Osteoblast (primary cell): ENCODE measurements at regions not wholly inside any gene's neighbourhood (a gene's known extent, or its start where the extent isn't known, plus 50 kb on each side); places are given as distances from the start of the nearest gene placed in this dataset.
A peak's percentile ranks its signal among the peaks of the same experiment; 100 is the strongest.

Experiments used
- DNase-seq: peaks from one replicate; pipeline ENCODE4 v3.0.0; 2011; ENCODE audit warnings: low spot score, mixed read lengths; ENCODE audit not compliant: insufficient read length; ENCODE audit errors: missing footprints
- H2AFZ ChIP-seq: 2 replicates; pipeline ENCODE4 v1.6.0; 2011; ENCODE audit warnings: mild to moderate bottlenecking, low read length
- H3K27ac ChIP-seq: 2 replicates; pipeline ENCODE4 v1.5.1; 2011; ENCODE audit warnings: mild to moderate bottlenecking, low read depth, low read length, moderate library complexity
- H3K27me3 ChIP-seq: 2 replicates; pipeline ENCODE4 v1.6.0; 2012; ENCODE audit warnings: mild to moderate bottlenecking, control low read depth, inconsistent platforms, low read length, moderate library complexity; ENCODE audit not compliant: insufficient read depth
- H3K36me3 ChIP-seq: 2 replicates; pipeline ENCODE4 v1.5.1; 2011; ENCODE audit warnings: mild to moderate bottlenecking, low read length, control low read depth, moderate library complexity; ENCODE audit not compliant: insufficient read depth
- H3K4me1 ChIP-seq: 2 replicates; pipeline ENCODE4 v1.5.1; 2011; ENCODE audit warnings: mild to moderate bottlenecking, low read length, control low read depth, moderate library complexity; ENCODE audit not compliant: insufficient read depth
- H3K4me2 ChIP-seq: 2 replicates; pipeline ENCODE4 v1.6.0; 2011; ENCODE audit warnings: mild to moderate bottlenecking, low read length; ENCODE audit not compliant: insufficient read depth
- H3K4me3 ChIP-seq: fragments of 200-600 bp; sonication (generic); 3 replicates; pipeline ENCODE4 v1.5.1; 2012; ENCODE audit warnings: mild to moderate bottlenecking, low read length, inconsistent platforms; ENCODE audit not compliant: insufficient read depth
- H3K79me2 ChIP-seq: 2 replicates; pipeline ENCODE4 v1.6.0; 2012; ENCODE audit warnings: mild to moderate bottlenecking, low read length, control low read depth, inconsistent platforms; ENCODE audit not compliant: insufficient read depth
- H3K9me3 ChIP-seq: 2 replicates; pipeline ENCODE4 v1.5.1; 2011; ENCODE audit warnings: low read depth, low read length, control low read depth
- H4K20me1 ChIP-seq: 2 replicates; pipeline ENCODE4 v1.6.0; 2012; ENCODE audit warnings: mild to moderate bottlenecking, low read length, control low read depth; ENCODE audit not compliant: insufficient read depth
- CTCF ChIP-seq: IDR thresholded peaks from 2 replicates; pipeline ENCODE4 v1.5.1; 2011; ENCODE audit warnings: mild to moderate bottlenecking, low read depth, low read length, moderate library complexity; ENCODE audit errors: extremely low read depth

- no peaks in the 10 kb centered on the region for H3K9me3 ChIP-seq
- no peak overlapping the region for H3K4me2 ChIP-seq
- no peaks in the 10 kb centered on the region for H3K79me2 ChIP-seq
- peaks cover 19% of the 10 kb centered on the region for H3K27me3 ChIP-seq
- TF ChIP-seq CTCF, result no peak
- no peak for DNase-seq
- H3K4me3 ChIP-seq, result no peak overlapping the region
- H3K27ac ChIP-seq, result no peak overlapping the region
- H3K4me1 ChIP-seq, result no peaks in the 10 kb centered on the region
- H4K20me1 ChIP-seq, result no peaks in the 10 kb centered on the region
- H2AFZ ChIP-seq, result no peak overlapping the region
- H3K36me3 ChIP-seq, result no peaks in the 10 kb centered on the region
Measured at GRCh38 chr9:38322937-38323336, 69.6 kb upstream of the ALDH1B1 start.

- peak overlapping the region; percentile 54 for H3K4me2 ChIP-seq
- no peak overlapping the region for H3K4me3 ChIP-seq
- DNase-seq, result no peak
- H4K20me1 ChIP-seq, result no peaks in the 10 kb centered on the region
- H3K27ac ChIP-seq, result no peak overlapping the region
- no peaks in the 10 kb centered on the region for H3K9me3 ChIP-seq
- no peaks in the 10 kb centered on the region for H3K4me1 ChIP-seq
- H3K27me3 ChIP-seq, result peaks cover 27% of the 10 kb centered on the region
- H2AFZ ChIP-seq, result no peak overlapping the region
- H3K36me3 ChIP-seq, result no peaks in the 10 kb centered on the region
- no peaks in the 10 kb centered on the region for H3K79me2 ChIP-seq
- no peak for TF ChIP-seq CTCF
Measured at GRCh38 chr9:38319496-38320173, 72.9 kb upstream of the ALDH1B1 start.

- H2AFZ ChIP-seq, result peak overlapping the region; percentile 6
- no peak overlapping the region for H3K27ac ChIP-seq
- H3K4me3 ChIP-seq, result no peak overlapping the region
- no peak for TF ChIP-seq CTCF
- H3K27me3 ChIP-seq, result peaks cover 32% of the 10 kb centered on the region
- peak overlapping the region; percentile 54 for H3K4me2 ChIP-seq
- H3K9me3 ChIP-seq, result no peaks in the 10 kb centered on the region
- H3K79me2 ChIP-seq, result no peaks in the 10 kb centered on the region
- DNase-seq, result no peak
- H4K20me1 ChIP-seq, result no peaks in the 10 kb centered on the region
- H3K4me1 ChIP-seq, result no peaks in the 10 kb centered on the region
- no peaks in the 10 kb centered on the region for H3K36me3 ChIP-seq
Measured at GRCh38 chr9:38318759-38319495, 73.6 kb upstream of the ALDH1B1 start.

- no peak overlapping the region for H3K27ac ChIP-seq
- H3K79me2 ChIP-seq, result no peaks in the 10 kb centered on the region
- no peak overlapping the region for H3K4me2 ChIP-seq
- no peaks in the 10 kb centered on the region for H3K9me3 ChIP-seq
- H2AFZ ChIP-seq, result no peak overlapping the region
- H3K4me3 ChIP-seq, result no peak overlapping the region
- no peak for DNase-seq
- H3K27me3 ChIP-seq, result peaks cover 37% of the 10 kb centered on the region
- no peaks in the 10 kb centered on the region for H3K36me3 ChIP-seq
- no peak for TF ChIP-seq CTCF
- no peaks in the 10 kb centered on the region for H4K20me1 ChIP-seq
- H3K4me1 ChIP-seq, result no peaks in the 10 kb centered on the region
Measured at GRCh38 chr9:38316166-38316780, 76.2 kb upstream of the ALDH1B1 start.
